Sigmoid colon (tissue), 4 donors: ENCODE measurements at regions not wholly inside any gene's neighbourhood (a gene's known extent, or its start where the extent isn't known, plus 50 kb on each side); places are given as distances from the start of the nearest gene placed in this dataset.

Experiments used
- EP300 ChIP-seq, 4 donors: sonication (generic); formaldehyde crosslinking; IDR thresholded peaks; one replicate each; pipeline ENCODE4 v1.6.1; 2017; ENCODE audit warnings: antibody characterized with exemption in 4 of 4
- POLR2A ChIP-seq, 2 donors: fragments of 450-650 bp; IDR thresholded peaks; one replicate each; pipeline ENCODE4 v1.6.1; 2016; ENCODE audit warnings: antibody characterized with exemption in 2 of 2, mild to moderate bottlenecking in 2 of 2, moderate library complexity in 2 of 2
- POLR2AphosphoS5 ChIP-seq, 4 donors: sonication (generic); formaldehyde crosslinking; IDR thresholded peaks; one replicate each; pipeline ENCODE4 v1.6.1; 2017; ENCODE audit warnings: antibody characterized with exemption in 4 of 4
- TF ChIP-seq, protein P1 (sequence below), 4 experiments: fragments of 450-650 bp in 3 of 4; fragments of 200-600 bp in 1 of 4; IDR thresholded peaks; one replicate each; pipeline ENCODE4 v1.5.1; 2016 to 2019; ENCODE audit warnings: antibody characterized with exemption in 4 of 4, mild to moderate bottlenecking in 3 of 4, moderate library complexity in 2 of 4

DNA sequence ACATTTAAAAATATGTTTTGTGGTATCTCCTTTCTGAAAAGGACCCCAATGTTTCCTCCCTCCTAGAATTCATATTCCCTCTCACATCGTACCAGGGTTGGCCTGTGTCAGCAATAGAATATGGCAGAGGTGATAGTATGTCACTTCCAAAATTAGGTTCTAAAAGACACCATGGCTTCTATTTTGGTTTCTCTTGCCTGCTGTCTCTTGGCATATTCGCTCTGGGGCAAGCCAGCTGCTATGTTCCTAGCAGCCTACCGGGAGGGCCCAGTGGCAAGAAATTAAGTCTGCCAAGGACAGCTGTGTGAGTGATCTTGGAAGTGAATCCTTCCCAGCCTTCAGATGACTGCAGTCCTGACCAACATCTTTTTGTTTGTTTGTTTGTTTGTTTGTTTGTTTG lies 92.9 kb upstream of the PPM1J start:
- no peak for TF ChIP-seq POLR2A (IDR thresholded peaks at IDR 0.05)
- no peak for TF ChIP-seq POLR2AphosphoS5 (IDR thresholded peaks at IDR 0.05)
- TF ChIP-seq, protein P1, sequence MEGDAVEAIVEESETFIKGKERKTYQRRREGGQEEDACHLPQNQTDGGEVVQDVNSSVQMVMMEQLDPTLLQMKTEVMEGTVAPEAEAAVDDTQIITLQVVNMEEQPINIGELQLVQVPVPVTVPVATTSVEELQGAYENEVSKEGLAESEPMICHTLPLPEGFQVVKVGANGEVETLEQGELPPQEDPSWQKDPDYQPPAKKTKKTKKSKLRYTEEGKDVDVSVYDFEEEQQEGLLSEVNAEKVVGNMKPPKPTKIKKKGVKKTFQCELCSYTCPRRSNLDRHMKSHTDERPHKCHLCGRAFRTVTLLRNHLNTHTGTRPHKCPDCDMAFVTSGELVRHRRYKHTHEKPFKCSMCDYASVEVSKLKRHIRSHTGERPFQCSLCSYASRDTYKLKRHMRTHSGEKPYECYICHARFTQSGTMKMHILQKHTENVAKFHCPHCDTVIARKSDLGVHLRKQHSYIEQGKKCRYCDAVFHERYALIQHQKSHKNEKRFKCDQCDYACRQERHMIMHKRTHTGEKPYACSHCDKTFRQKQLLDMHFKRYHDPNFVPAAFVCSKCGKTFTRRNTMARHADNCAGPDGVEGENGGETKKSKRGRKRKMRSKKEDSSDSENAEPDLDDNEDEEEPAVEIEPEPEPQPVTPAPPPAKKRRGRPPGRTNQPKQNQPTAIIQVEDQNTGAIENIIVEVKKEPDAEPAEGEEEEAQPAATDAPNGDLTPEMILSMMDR (IDR thresholded peaks at IDR 0.05): no peak
- TF ChIP-seq EP300 (IDR thresholded peaks at IDR 0.05): no peak
